ENCODE measurements at regions not wholly inside any gene's neighbourhood (a gene's known extent, or its start where the extent isn't known, plus 50 kb on each side); places are given as distances from the start of the nearest gene placed in this dataset.
"Not testable (repeated sequence)": the region's sequence is repeated elsewhere in the genome, so short reads cannot be mapped to it uniquely, and the experiment has no call there.

DNA sequence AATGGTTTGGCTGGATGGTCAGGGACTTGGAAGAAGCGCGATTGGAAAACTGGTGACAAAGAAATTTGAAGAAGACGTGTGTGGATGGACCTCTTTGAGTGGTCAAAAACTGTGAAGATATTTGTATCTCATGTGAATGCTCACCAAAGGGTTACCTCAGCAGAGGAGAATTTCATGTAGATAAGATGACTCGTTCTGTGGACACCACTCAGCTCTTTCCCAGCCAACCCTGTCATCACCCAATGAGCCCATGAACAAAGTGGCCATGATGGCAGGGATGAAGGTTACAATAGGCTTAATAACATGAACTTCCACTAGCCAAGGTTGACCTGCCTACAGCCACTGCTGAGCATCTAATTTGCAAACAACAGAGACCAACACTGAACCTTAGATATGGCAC lies 248.3 kb downstream of the KCNE4 start:
- DNase-seq, result no peak

DNA sequence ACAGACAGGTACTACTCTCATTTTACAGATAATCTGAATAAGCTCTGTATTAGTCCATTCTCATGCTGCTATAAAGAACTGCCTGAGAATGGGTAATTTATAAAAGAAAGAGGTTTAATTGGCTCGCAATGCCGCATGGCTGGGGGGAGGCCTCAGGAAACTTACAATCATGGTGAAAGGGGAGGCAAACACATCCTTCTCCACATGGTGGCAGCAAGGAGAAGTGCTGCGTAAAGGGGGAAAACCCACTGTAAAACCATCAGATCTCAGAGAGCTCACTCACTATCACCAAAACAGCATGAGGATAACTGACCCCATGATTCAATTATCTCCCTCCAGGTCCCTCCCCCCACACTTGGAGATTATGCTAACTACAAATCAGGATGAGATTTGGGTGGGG lies 254.4 kb downstream of the KCNE4 start:
- peak; percentile 8 to 44 for DNase-seq

DNA sequence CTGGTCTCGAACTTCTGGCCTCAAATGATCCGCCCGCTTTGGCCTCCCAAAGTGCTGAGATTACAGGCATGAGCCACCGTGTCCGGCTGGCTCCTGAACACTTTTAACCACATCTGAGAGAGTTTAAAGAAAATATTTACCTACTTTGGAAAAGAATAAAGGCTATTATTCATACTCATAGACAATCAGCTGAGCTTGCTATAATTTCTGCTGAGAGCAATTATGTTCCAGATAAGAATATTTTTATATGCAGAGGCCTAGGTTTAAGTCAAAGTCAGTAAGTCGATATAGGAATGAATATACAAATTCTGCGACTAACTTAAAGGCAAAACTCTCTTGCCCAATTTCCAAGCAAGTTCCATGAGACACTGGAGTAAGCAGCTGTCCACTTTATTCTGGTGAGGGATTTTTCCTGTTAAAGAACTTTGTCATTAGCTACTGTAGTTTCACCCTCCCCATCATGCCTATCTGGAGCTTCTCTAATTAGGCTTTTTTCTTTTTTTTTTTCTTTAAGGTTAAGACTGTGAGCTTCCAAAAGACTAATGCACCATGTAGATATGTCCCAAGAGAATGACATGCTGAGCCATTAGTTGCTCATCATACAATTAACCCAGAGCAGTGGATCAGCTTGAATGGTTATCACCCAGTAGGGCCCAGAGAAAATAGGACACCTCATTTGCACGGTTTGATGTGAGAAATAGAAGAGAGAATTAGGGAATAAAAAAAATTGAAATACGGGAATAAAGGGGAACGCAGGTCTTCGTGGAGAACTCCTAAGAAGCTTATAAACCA lies 260.1 kb downstream of the KCNE4 start:
- DNase-seq, result no peak

GRCh38 chr2:223313101-223313500 lies 261.1 kb downstream of the KCNE4 start:
- no peak for DNase-seq

GRCh38 chr2:223314811-223315210 lies 262.8 kb downstream of the KCNE4 start:
- DNase-seq, result no peak

DNA sequence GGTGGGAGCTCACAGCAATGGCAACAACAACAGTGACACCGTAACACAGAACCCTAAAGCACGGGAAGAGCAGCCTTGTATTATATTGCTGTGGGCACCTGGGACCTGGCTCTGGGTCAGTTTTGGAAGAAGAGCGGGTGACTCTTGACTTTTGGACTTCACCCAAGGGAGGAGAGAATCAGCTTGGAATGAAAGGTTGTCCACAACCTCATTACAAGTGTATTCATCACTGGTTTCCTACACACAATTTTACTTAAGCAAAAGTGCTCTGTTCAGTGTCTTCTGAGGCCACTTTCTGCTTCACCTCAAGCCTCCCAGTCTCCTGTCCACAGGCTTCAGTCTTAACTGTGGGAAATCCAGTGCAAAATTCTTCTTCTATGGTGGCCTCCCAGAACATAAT lies 263.8 kb downstream of the KCNE4 start:
- no peak for DNase-seq

GRCh38 chr2:223316342-223316741 lies 264.4 kb downstream of the KCNE4 start:
- peak in 1 of 2 experiments; percentile 26 for DNase-seq

- no peak for DNase-seq
Observed at GRCh38 chr2:223319601-223320000, 267.6 kb downstream of the KCNE4 start.

DNA sequence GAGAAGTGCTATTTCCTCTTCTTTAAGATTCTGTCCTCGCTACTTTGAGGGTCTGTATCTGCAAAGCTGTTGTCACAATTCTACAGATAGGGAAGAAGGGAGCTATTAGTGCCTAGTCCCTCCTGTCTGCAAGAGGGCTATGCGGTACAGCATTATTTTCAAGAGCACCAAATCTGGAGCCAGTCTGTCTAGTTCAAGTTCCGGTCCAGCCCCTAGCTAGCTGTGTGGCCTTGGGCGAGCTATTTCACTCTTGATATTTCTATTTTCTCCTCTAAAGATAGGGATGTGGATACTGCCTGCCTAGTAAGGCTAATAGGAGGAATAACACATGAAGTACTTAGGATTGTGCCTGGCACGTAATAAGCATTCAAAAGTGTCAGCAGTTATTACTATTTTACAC lies 272.4 kb downstream of the KCNE4 start:
- no peak for DNase-seq

GRCh38 chr2:223328578-223328977 lies 273.6 kb downstream of the SCG2 start:
- DNase-seq, result no peak

DNA sequence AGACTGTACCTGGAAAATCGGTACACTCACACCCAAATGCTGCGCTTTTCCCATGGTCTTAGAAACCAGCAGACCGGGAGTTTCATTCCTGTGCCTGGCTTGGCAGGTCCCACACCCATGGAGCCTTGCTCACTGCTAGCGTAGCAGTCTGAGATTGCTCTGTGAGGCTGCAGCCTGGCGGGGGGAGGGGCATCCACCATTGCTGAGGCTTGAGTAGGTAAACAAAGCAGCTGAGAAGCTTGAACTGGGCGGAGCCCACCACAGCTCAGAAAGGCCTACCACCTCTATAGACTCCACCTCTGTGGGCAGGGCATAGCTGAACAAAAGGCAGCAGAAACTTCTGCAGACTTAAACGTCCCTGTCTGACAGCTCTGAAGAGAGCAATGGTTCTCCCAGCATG lies 271.4 kb downstream of the SCG2 start:
- DNase-seq, result not testable (repeated sequence)

DNA sequence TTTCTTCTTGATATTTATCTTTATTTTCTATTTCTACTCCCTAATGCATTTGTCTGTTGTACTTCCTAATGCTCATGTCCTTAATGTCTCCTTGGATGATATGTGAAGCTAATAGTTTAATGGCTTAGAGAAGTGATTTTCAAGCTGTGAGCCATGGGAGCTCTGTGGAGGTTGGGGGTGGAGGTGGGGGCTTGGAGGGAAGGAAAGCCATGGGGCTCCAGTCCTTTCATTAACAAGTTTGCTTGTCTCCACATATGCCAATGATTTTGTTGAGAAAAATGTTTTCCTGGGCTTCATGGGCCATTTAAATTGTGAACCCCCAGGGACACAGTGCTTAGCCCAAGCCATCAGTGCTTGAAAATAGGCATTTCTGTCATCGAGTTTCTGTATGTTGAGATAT lies 264.1 kb downstream of the SCG2 start:
- DNase-seq, result no peak

- DNase-seq, result no peak
Observed at GRCh38 chr2:223357076-223357475, 245.1 kb downstream of the SCG2 start.

- peak; percentile 58 to 89 for DNase-seq
Observed at GRCh38 chr2:223363085-223363484, 239.1 kb downstream of the SCG2 start.

DNA sequence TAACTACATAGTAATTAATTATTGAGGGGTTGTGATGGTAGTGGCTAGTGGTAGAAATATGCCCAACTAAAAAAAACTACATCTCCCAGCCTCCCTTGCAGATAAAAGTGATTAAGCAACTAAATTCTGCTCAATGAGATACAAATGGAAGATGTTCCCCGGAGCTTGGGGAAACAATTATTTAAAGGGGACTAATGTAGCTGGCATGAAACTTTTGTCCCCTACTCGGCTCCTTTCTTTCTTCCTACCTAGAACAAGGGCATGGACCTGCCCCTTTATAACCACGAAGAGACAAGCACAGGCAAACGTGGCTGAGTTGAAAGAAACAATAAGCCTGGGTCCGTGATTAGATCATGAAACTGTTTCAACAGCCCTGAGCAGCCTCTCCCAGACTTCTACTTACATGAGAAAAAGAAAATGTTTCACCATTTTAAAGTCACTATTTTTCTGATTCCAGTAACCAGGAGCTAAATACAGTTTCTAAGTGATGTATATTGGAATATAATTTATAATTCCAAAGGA lies 236.9 kb downstream of the SCG2 start:
- DNase-seq, result no peak

DNA sequence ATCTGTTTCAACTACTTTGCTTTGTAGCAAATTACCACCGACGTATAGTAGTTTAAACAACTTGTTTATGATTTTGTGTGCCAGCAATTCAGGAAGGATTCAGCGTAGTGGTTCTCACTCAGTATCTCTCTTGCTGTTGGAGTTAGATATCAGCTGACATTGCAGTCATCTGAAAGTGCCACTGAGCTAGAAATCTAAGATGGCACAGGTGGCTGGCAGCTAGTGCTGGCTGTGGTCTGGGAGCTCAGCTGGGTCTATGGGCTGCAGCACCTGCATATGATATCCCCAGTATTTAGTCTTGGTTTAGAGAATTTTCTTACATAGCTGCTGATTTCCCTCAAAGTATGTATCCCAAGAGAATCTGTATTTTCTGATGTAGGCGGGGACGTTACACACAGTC lies 235.6 kb downstream of the SCG2 start:
- no peak for DNase-seq

DNA sequence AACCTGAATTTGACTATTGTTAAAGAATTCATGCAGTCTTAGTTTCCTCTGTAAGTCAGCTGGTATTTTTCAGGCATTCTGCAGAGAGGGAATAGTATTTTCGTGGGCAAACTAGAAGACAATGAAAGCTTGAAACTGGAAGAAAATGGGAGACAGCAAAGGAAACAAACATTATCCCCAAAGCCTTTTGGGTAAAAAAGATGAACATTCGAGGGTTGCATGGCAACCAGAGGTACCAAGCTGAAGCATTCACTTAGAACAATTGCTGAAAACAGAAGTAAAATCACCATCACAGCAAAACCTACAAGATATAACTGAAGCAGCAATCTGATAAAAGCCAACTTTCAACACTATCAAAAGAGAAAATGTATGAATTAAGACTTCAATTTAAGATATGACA lies 233.7 kb downstream of the SCG2 start:
- no peak for DNase-seq

- no peak for DNase-seq
Observed at GRCh38 chr2:223369889-223370288, 232.3 kb downstream of the SCG2 start.

GRCh38 chr2:223383315-223383714 lies 218.8 kb downstream of the SCG2 start:
- DNase-seq, result no peak

DNA sequence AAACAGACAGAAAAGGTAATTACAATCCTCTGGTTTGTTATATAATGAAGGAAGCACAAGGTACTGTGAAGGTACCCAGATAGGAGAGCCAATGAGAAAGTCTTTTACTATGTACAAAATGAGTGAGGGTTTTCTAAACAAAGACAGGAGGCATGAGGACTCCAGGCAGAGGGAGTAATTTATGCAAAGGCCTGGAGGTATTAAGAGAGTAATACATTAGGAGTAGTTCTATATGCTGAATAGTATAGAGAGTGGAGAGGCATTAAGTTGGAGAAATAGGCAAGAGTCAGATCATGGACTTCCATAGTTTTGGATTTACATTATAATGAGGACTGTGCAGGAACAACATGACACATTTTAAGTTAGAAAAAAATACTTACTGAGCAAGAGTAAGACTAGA lies 216.0 kb downstream of the SCG2 start:
- DNase-seq, result no peak

DNA sequence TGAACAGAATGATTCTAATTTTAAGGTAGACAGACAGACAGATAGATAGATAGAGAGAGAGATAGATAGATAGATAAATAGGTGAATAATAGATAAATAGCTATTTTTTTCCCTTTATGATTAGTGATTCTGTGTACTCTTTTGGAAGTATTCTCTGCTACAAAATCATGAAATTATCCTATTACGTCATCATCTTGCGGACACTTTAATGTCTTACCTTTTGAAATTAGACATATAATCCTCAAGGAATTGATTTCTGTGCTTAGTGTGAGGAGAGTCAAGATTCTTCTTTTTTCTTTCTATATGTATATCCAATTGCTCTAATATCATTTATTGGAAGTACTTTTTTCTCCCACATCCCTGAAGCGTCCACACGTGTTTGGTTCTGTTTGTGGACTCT lies 215.2 kb downstream of the SCG2 start:
- no peak for DNase-seq

DNA sequence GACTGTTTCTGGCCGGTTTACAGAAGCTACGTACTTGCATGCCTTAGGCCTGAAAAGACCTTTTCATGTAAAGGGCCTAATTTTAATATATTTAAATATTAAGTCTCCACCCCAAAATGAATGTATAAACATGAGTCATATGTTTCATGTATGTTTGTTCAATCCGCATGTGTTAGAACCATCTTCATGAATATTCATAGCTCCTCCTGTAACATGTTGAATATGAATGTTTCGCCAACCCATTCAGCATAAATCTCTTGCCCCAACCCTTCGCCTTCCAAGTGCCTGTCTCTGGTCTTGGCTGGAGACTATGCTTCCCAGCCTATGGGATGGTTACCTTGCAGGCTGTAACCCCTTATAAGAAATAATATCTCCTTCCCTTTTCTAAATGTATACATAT lies 212.5 kb downstream of the SCG2 start:
- no peak for DNase-seq

DNA sequence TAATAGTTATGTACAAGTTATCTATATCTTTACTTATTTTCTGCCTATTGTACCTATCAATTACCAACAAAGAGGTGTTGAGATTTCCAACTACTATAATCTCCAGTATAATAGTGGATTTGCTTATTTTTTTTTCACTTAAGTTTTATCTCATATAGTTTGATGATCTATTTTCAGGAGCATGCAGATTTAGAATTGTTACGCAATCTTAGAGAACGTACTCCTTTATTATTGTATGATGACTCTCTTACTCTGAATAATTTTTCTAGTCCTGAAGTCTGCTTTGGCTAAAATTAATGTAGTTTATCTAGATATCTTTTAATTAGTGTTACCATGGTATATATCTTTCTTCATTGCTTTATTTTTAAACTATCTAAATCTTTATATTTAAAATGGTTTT lies 205.2 kb downstream of the SCG2 start:
- no peak for DNase-seq

DNA sequence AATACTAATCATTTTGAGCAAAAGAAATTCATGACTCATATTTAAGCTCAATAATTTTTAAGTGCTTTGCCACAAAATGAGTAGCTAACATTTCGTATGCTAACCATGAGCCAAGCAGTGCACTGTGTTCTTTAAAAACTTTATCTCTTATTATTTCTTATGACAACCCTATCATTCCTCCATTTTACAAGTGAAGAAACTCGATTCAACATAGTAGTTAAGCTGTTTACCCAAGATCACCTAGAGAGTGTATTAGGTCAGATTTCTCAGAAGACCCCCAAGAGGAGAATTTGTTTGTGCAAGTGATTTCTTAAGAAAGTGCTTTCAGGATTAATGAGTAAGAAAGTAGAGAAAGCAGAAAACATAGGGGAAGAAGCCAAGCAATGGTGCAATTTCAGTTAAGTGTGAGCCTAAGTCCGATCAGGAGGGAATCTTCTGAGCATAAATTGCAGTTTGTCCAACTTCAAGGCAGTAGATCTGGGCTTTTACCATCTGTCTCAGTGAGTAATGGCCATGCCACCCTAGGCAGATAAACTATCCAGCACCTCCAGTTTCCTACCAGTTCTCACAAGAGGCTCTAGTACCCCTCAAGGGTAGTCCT lies 202.7 kb downstream of the SCG2 start:
- DNase-seq, result no peak

GRCh38 chr2:223404616-223405015 lies 197.5 kb downstream of the SCG2 start:
- DNase-seq, result no peak

Data from NCI-H2081 (cell line).